ENCODE measurements at regions not wholly inside any gene's neighbourhood (a gene's known extent, or its start where the extent isn't known, plus 50 kb on each side); places are given as distances from the start of the nearest gene placed in this dataset.

DNA sequence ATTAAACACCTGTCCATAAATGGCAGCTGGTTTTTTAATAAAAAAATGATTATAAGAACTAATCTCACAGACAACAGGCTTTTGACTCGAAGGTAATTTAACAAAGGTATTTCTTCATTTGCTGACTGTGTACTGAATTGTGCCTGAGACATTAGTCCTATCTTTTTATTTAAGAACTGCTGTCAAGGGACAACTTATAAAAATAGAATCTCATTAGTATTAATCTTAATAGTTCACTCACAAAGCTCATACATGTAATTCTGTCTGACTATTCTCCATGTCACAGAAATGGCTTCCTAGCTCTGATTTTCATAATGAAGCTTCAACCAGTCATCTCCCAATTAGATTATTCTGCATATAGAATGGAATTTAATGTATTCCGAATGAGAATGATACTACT lies 276.9 kb upstream of the PDZRN3 start:
- no peak for DNase-seq (ENCODE audit: extremely low read depth, low read depth)

DNA sequence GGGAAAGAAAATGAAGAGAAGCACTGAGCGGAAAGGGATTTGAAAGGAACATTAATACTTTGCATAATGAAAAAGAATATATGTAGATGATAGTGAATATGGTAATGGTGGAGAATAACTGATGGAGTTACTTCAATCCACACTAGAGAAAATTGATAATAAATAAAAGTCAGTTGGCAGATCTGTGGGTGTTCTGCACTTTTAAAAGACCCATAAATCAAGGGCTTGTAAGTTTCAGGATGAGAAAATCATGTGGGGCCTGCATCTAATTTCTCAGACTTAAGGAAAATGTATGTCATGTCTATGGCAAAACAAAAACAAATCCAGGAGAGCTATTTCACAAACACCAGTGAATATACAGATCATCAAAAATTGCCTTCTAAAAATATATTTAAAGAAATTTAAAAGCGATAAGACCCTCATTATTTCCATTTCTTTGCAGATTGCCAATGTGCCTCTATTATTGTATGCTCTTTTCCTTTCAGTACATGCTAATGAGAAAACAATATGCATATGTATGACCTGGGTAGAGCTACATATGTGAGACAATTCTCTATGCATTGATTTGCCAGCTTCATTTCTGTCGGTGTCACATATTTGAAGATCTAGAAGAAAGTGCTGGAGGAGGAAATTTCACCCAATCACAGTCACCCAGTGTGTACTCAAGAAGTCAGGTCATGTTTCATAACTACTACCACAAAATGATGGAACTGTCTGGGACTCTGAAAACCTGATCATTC lies 269.9 kb upstream of the PDZRN3 start:
- no peak for DNase-seq (ENCODE audit: extremely low read depth, low read depth)

DNA sequence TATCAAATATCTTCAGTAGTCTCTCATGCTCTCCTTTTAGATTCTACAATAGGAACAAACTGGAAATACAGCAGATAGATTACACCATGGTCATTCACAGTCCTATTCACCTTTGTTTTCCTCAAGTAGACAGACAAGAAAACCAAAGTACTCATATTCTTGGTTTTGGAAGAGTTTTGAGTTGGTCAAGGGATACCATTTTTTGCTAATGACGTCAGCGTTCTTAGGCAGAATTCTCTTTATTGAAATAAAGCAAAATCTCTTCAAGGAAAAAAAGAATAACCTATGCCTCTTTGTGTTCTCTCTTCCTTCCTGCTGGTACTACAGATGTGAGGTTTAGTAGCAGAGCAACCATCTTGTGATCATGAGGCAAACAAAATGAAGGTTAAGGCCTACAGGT lies 268.3 kb upstream of the PDZRN3 start:
- DNase-seq (ENCODE audit: extremely low read depth, low read depth), result no peak

DNA sequence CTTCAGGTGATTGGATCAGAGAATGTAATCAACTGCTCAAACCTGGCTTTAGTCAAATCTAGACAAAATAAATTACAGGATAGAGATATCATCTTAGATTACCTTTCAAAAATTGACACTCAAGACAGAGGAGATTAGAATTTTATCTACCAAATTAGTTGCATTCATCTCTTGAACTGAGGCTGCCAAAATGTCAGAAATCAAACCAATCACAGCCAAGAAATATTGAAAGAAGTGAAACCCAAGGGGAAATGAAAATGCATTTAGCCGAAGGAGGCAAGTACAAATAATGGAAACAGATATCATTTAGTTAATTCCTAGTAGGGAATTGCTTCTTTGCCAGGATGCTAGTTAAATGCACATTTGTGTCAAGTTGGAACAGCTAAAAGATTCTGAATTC lies 261.1 kb upstream of the PDZRN3 start:
- DNase-seq (ENCODE audit: extremely low read depth, low read depth), result no peak

DNA sequence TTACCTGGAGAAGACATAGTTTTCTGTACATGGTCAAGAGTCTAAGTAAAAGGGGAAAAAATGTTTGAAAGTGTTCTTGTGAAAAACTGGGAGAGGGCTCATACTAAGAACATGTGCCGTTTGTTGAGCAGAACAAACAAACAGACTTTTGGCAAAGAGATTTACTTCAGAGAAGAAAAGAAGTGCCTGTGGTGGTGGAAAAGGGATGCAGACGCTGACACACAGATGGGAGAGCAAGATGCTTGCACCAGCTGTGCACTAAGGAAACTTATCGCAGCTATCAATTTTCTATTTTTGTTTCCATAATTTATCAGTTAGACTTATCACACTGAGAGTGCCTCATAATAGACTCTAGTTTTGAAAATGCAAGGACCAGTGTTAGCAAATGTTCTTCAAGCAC lies 259.6 kb upstream of the PDZRN3 start:
- no peak for DNase-seq (ENCODE audit: extremely low read depth, low read depth)

DNA sequence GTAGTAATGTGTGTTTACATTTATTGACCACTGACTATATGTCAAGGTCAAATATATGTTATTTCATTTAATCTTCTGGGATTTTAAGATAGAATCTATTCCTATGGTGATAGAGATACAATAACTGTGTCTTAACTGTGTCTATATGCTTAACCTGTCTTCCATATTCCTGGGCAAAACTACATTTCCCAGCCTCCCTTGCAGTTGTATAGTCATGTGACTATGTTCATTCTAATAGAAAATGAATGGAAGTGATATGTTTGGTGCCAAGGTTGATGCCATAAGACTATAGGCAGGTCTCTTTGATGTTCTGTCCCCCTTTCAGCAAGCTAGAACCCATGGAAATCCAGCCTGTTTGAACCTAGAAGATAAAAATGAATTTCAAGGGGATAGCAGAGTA lies 258.8 kb upstream of the PDZRN3 start:
- DNase-seq (ENCODE audit: extremely low read depth, low read depth), result no peak

DNA sequence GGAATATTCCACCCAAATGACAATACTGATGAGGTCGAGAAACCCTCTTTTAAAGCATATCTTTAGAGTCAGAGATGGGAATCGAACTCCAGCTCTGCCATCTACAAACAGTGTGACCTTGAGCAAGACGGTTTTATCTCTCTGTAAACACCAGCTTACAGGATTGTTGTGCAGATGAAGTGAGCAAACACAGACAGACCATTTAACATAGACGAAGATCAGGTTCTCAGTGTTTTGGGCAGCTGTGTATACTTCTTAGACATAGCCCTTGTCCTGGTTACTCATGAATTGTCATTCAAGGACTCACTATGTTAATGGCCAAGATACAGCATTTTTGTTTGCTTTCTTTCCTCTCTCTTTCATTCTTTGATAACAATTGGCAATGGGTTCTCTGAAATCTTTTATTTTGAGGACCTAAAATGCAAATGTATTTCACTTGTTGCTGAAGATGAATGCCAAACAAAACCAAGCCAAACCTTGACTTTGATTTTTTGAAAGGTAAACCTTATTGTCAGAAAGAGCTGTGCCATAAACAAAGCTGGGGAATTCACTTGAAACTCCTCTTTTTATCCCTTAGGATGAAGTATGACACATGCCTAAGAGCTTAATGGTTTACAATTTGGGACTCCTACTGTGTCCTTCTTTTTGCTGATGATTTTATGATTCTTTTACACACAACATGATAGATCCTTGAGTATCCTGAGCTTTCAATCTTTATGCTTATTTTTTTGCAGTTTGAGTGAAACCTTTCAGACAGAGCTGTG lies 250.0 kb upstream of the PDZRN3 start:
- DNase-seq (ENCODE audit: extremely low read depth, low read depth), result no peak

DNA sequence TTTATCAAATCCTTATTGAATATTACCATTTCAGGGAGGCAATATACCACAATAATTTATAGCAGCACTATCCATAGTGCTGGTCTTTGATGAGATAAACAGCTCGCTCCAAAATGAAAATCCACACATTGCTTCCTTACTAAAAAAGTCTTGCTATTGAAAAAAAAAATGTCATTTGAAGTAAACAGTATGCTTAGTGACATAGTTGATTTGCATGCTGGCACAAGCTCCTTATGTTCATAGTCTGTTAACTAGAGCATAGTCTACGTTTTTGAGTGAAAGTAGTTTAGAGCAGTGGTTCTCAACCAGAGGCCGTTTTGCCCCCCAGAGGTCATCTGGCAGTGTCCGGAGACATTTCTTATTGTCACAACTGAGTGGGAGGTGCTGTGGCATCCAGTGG lies 249.4 kb upstream of the PDZRN3 start:
- DNase-seq (ENCODE audit: extremely low read depth, low read depth), result no peak

DNA sequence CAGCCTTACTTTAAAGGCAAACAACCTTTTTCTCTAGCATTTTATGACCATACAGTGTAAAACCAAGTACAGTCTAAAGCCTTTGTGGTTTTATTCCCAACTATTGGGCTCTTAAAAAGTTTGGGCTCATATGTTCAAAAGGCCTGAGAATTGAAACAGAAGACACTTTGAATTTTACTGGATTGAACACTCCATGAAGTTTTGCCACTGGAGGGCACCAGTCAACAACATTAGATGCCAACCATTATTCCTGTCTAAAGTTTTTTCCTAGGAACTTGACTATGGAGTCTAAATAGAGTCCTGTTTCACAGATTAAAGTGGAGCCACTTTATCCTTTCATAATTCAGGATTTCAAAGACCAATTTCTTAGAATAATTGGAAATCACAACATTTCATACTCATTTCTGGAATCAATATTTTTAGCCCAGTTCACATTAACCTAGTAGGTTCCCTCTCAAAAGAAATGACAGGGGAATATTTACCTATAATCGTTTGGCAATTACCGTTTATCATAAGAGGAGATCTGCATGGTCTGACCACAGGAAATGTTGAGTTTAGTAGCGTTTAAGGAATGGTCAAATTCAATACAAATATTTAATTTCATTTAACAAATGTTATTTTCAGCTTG lies 244.1 kb upstream of the PDZRN3 start:
- DNase-seq (ENCODE audit: extremely low read depth, low read depth), result peak; percentile 21

DNA sequence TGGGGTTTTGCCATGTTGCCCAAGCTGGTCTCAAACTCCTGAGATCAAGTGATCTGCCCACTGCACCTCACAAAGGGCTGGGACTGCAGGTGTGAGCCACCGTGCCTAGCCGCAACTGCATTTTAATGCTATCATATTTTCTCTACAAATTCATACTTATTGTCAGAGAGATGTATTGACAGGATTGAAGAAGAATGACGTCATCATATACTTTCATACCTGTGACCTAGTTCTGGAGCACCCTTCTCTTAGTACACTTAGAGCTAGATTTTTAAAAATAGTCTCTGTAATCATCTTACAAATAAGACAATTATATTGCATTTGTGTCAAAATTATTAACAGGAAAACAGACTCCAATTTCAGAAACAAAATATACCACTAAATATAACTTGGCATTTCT lies 242.8 kb upstream of the PDZRN3 start:
- no peak for DNase-seq (ENCODE audit: extremely low read depth, low read depth)

DNA sequence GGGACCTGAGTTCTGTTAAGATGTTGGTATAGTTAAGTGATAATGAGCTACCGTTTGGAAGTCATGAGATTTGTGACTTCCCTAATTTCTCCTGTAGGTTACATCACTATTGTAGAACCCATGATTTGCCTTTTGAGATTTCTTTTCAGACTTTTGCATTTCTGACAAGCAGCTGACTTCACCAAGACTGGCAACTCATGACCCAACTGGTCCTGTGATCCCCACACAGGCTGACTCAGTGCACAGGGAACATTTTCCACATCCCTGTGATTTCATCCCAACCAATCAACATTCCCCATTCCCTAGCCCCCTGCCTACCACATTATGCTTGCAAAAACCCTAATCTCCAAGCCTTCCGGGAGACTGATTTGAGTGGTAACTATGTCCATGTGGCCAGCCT lies 242.1 kb upstream of the PDZRN3 start:
- DNase-seq (ENCODE audit: extremely low read depth, low read depth), result no peak

DNA sequence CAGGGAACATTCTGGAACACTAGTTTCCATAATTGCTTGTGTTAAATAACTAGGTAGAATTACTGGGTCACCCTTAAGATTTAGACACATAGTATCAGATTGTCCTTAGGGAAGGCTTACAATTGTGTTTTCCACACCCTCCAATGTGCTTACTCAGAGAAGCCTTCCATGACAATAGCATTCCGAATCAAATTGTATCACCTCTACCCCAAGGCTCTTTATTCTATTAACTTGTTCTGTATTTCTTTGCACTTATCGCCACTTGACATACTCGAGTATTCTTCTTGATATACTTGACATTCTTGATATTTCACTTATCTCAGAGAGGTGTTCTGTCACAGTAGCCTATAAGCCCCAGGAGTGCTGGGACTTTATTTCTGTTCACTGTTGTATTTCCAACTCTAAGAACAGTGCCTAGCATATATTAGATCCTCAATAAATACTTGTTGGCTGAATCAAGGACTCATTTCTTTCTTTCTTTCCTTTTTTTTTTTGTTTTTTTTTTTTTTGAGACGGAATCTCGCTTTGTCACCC lies 238.9 kb upstream of the PDZRN3 start:
- no peak for DNase-seq (ENCODE audit: extremely low read depth, low read depth)

DNA sequence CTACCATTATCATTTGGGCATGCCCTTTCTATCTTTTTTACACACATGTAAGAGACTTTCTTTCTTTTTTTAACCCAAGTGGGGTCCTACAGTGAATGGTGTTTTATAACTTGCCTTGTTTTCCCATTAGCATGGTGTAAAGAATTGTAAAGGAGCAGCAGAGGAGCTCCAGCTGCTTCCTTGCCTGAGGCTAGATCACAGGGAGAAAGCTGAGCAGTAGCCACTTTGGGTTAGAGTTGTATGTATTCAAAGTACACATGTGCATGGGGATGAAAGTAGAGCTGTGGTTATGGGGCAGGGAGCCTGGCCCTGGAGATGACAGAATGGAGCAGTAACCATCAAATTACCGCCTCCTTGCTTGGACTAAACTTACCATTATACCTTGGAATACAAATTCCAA lies 231.1 kb upstream of the PDZRN3 start:
- no peak for DNase-seq (ENCODE audit: extremely low read depth, low read depth)

DNA sequence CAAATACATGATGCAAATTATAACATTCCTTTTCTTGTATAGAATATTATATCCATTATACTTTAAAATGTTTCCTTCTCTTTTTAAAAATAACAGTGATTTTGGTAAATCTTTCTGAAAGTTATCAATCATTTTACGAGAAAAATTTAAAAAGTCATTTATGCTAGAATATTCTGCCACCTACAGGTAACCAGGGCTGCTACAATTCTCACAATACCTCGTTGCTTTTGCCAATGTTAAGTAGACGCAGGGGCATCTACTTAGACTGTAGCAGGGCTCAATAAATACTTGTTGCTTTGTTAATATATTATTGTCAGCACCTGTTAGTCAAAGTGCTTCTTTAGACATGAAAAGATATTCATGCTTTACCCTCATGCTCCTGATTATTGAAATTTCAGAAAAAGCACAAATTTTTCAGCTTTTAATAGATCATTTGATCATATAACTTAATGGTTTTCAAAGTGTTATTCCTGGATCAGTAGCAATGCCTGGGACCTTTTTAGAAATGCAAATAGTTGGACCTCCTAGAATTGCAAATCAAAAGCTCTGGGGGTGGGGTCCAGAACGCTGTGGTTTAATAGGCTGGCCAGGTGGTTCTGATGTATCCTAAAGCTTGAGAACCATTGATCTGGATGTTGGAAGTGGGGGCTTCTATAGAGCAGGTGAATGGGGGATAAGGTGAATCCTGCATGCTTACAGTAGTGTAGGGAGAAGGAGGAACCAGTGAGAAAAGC lies 223.6 kb upstream of the PDZRN3 start:
- DNase-seq (ENCODE audit: extremely low read depth, low read depth), result no peak

DNA sequence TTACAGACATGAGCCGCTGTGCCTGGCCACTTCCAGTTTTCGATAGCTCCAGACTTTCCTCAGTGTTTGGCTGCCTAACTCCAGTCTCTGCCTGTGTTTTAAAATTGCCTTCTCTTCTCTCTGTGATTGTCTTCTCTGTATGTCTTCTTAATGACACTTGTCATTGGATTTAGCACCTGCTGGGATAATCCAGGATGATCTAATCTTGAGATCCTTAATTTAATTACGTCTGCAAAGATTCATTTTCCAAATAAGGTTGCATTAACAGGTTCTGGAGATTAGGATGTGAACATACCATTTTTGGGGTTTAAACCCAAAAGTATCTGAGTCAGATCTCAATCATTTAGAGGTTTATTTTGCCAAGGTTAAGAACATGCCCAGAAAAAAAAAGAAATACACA lies 222.2 kb upstream of the PDZRN3 start:
- DNase-seq (ENCODE audit: extremely low read depth, low read depth), result no peak

DNA sequence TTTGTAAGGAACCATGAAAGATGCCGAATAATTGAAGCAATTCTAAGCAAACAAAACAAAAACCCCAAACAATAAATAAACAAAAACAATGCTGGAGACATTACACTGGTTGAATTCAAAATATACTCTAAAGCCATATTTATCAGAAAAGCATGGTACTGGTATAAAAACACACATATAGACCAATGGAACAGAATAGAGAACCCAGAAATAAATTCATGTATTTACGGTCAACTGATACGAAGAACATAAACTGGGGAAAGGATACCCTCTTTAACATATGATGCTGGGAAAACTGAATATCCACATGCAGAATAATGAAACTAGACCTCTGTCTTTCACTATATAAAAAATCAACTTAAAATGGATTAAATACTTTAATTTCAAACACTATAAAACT lies 214.3 kb upstream of the PDZRN3 start:
- no peak for DNase-seq (ENCODE audit: extremely low read depth, low read depth)

DNA sequence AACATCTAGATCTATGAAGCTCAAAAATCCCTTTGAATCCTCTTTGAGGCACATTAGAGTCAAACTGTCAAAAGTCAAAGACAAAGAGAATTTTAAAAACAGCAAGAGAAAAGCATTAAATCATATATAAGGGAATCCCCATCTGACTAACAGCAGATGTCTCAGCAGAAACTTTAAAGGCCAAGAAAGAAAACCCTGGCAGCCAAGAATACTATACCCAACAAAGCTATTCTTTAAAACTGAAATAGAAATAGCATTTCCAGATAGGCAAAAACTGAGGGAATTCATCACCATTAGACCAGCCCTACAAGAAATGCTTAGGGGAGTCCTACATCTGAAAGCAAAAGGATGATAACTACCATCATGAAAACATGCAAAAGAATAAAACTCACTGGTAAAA lies 211.2 kb upstream of the PDZRN3 start:
- no peak for DNase-seq (ENCODE audit: extremely low read depth, low read depth)

DNA sequence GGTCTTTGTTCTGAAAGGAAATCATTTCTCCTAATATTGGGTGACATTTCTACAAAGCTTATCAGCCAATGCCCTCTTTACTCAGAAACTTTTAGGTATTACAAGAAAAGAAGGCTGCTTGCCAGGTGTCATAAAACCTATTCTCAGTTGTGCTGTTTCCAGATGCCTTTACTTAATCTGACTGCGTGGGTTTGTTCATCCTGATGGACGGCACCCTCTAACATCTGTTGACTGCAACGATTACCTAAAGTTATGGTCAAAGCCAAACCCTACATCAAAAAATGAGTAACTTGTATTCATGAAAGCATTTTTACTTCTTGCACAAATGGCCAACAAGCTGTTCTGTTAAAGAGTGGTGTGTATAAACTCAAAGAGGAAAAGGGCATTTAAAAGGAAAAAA lies 207.7 kb upstream of the PDZRN3 start:
- DNase-seq (ENCODE audit: extremely low read depth, low read depth), result no peak

DNA sequence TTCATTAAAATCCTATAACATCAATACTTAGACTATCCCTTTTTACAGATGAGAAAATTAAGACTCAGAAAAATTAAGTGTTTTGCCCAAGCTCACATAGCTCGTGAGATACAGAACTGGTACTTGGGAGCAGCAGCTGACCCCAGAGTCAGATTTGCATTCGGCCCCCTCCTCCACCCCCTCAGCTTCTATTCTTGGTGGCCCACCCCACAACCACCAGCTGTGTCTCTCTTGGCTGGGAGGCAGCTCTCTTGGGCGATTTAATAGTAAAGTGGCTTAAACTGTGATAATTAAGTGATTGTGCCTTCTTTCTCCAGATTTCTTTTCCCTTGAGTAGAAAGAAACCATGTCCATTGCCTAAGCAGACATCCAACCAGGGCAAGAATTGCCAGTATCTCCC lies 203.6 kb upstream of the PDZRN3 start:
- no peak for DNase-seq (ENCODE audit: extremely low read depth, low read depth)

DNA sequence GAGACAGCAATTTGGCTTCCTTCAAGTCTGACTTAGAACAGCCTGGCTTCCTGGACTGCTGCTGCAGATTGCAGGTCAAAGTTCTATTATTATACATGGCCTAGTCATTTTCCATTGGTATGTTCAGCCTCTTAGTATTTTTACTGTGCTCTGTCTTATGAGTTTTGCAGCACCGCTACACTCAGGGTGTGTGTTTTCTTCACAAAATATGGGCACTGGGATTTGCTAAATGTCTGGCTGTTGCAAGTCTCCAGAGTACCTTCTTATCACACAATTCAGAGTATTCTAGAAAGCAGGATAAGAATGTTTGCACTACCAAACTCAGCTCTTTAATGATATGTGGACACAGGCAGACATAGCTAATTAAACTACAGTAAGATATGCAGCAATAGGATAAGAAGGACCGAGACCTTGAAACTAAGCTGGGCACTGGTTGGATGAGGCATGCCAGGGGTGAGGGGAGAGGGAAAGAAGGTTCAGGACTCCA lies 203.0 kb upstream of the PDZRN3 start:
- no peak for DNase-seq (ENCODE audit: extremely low read depth, low read depth)

DNA sequence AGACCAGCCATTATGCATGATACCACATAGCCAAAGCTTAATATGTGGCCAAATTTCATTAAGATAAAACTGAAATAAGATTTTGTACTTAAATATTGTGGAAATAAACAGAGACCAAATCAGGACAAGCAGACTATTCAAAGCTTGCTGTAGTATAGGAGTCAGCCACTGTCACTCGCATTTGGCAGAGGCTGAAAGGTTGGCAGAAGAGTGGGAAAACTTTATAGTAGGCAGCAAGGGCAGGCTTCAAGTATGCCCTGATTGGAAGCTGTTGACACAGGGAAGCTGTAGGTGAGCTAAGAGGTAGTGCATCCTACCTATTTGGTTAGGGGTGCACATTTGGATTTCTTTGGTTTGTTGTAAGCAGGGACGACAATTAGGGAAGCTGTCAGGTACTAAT lies 202.5 kb upstream of the PDZRN3 start:
- DNase-seq (ENCODE audit: extremely low read depth, low read depth), result no peak
